PC-9 (cell line): ENCODE measurements at regions not wholly inside any gene's neighbourhood (a gene's known extent, or its start where the extent isn't known, plus 50 kb on each side); places are given as distances from the start of the nearest gene placed in this dataset.

Source experiments
- CTCF ChIP-seq: fragments of 200-600 bp; sonication (generic); conservative IDR thresholded peaks from 2 replicates; pipeline ENCODE4 v1.6.1; 2017; ENCODE audit warnings: mixed run types, antibody characterized with exemption, mild to moderate bottlenecking, moderate library complexity
- EZH2 ChIP-seq: fragments of 200-600 bp; sonication (generic); IDR thresholded peaks from 2 replicates; pipeline ENCODE4 v1.8.0; 2017; ENCODE audit warnings: antibody characterized with exemption, low read depth

- no peak for TF ChIP-seq CTCF
- TF ChIP-seq EZH2 = no peak
Measured at GRCh38 chr16:76964464-76965154, 226.4 kb upstream of the MON1B start.
